ENCODE measurements at regions not wholly inside any gene's neighbourhood (a gene's known extent, or its start where the extent isn't known, plus 50 kb on each side); places are given as distances from the start of the nearest gene placed in this dataset.

GRCh38 chr10:33777223-33777622 is 442.8 kb upstream of the NRP1 start:
- H3K4me3 ChIP-seq (ENCODE audit: low read depth, poor library complexity, severe bottlenecking) = no peak overlapping the region
- TF ChIP-seq CTCF (IDR thresholded peaks at IDR 0.05) (no peak), POLR2A (IDR thresholded peaks at IDR 0.05) (no peak)
- no peak for DNase-seq (ENCODE audit: low spot score in 2 of 2)
- intact Hi-C loops (cut with DNase I; ENCODE audit: low total_unique reads) = no loop called here
- WGBS, 2 donors = 81 to 86% methylated on average over 10 of the region's 10 CpGs

- DNase-seq (ENCODE audit: low spot score in 2 of 2) = no peak
- WGBS, 2 donors = 89 to 96% methylated on average over 2 of the region's 2 CpGs
- H3K4me3 ChIP-seq (ENCODE audit: low read depth, poor library complexity, severe bottlenecking) = no peak overlapping the region
- no peak for TF ChIP-seq POLR2A (IDR thresholded peaks at IDR 0.05)
- TF ChIP-seq CTCF (IDR thresholded peaks at IDR 0.05) = no peak
- intact Hi-C loops (cut with DNase I; ENCODE audit: low total_unique reads) = no loop called here
Measured at GRCh38 chr10:33776419-33777070, 442.1 kb upstream of the NRP1 start.

GRCh38 chr10:33774857-33775256 is 440.4 kb upstream of the NRP1 start:
- WGBS, 2 donors = 89 to 93% methylated on average over 4 of the region's 4 CpGs
- no peak overlapping the region for H3K4me3 ChIP-seq (ENCODE audit: low read depth, poor library complexity, severe bottlenecking)
- TF ChIP-seq POLR2A (IDR thresholded peaks at IDR 0.05) (no peak), CTCF (IDR thresholded peaks at IDR 0.05) (no peak)
- intact Hi-C loops (cut with DNase I; ENCODE audit: low total_unique reads) = no loop called here
- DNase-seq (ENCODE audit: low spot score in 2 of 2) = no peak

- no peak for DNase-seq (ENCODE audit: low spot score in 2 of 2)
- no peak overlapping the region for H3K4me3 ChIP-seq (ENCODE audit: low read depth, poor library complexity, severe bottlenecking)
- WGBS, 2 donors = 92 to 93% methylated on average over 21 of the region's 21 CpGs
- TF ChIP-seq POLR2A (IDR thresholded peaks at IDR 0.05) (no peak), CTCF (IDR thresholded peaks at IDR 0.05) (no peak)
- intact Hi-C loops (cut with DNase I; ENCODE audit: low total_unique reads) = no loop called here
Measured at GRCh38 chr10:33773886-33774480, 439.5 kb upstream of the NRP1 start.

- no peak for DNase-seq (ENCODE audit: low spot score in 2 of 2)
- TF ChIP-seq CTCF (IDR thresholded peaks at IDR 0.05) (no peak), POLR2A (IDR thresholded peaks at IDR 0.05) (no peak)
- intact Hi-C loops (cut with DNase I; ENCODE audit: low total_unique reads) = no loop called here
- 9 to 13% methylated on average over 4 of the region's 4 CpGs for WGBS, 2 donors
- no peak overlapping the region for H3K4me3 ChIP-seq (ENCODE audit: low read depth, poor library complexity, severe bottlenecking)
Measured at GRCh38 chr10:33773253-33773573, 438.7 kb upstream of the NRP1 start.
